Keratinocyte (primary cell): ENCODE measurements at regions not wholly inside any gene's neighbourhood (a gene's known extent, or its start where the extent isn't known, plus 50 kb on each side); places are given as distances from the start of the nearest gene placed in this dataset.

Source experiments
- EZH2 ChIP-seq: IDR thresholded peaks from one replicate; pipeline ENCODE4 v1.6.1; 2012; ENCODE audit warnings: inconsistent platforms, mild to moderate bottlenecking, low read length, moderate library complexity
- TF ChIP-seq, protein P1 (sequence below), 3 experiments: IDR thresholded peaks in 1 of 3; conservative IDR thresholded peaks in 1 of 3; optimal IDR thresholded peaks in 1 of 3; 2 replicates in 2 of 3; 3 replicates in 1 of 3; pipeline versions ENCODE3 to v1.5.1; 2011; ENCODE audit warnings: low read length in 3 of 3, mild to moderate bottlenecking in 3 of 3, moderate library complexity in 2 of 3, control low read depth in 1 of 3, inconsistent platforms in 1 of 3; ENCODE audit not compliant: insufficient read depth in 2 of 3; ENCODE audit errors: extremely low read depth in 1 of 3

DNA sequence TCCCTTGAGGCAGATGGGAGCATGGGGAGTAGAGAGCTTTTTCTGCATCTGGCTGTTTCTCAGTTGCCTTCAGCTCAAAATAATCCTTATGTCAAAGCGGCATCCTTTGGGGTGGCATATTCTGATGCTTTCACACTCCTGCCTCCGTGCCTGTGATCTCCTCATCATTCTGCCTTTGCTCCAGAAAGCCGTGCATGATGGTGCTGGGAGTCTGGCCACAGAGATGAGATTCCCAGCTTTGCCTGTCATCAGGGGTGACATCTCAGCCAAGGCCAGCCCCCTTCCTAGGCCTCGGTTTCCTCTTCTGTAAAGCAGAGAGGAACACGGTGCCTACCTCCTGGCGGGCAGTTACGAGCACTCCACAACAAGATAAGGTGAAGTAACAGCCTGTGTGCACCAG, 96.3 kb upstream of the ALDH1A3 start:
- TF ChIP-seq, protein P1, sequence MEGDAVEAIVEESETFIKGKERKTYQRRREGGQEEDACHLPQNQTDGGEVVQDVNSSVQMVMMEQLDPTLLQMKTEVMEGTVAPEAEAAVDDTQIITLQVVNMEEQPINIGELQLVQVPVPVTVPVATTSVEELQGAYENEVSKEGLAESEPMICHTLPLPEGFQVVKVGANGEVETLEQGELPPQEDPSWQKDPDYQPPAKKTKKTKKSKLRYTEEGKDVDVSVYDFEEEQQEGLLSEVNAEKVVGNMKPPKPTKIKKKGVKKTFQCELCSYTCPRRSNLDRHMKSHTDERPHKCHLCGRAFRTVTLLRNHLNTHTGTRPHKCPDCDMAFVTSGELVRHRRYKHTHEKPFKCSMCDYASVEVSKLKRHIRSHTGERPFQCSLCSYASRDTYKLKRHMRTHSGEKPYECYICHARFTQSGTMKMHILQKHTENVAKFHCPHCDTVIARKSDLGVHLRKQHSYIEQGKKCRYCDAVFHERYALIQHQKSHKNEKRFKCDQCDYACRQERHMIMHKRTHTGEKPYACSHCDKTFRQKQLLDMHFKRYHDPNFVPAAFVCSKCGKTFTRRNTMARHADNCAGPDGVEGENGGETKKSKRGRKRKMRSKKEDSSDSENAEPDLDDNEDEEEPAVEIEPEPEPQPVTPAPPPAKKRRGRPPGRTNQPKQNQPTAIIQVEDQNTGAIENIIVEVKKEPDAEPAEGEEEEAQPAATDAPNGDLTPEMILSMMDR (optimal IDR thresholded peaks at IDR 0.05 in 1 of 3, IDR thresholded peaks at IDR 0.05 in 1 of 3, conservative IDR thresholded peaks at IDR 0.05 in 1 of 3; ENCODE audit: extremely low read depth in 1 of 3, insufficient read depth in 2 of 3, low read length in 3 of 3), result no peak
- no peak for TF ChIP-seq EZH2
